GM12864 (cell line): ENCODE measurements at regions not wholly inside any gene's neighbourhood (a gene's known extent, or its start where the extent isn't known, plus 50 kb on each side); places are given as distances from the start of the nearest gene placed in this dataset.

ENCODE experiments used
- DNase-seq: peaks from one replicate; pipeline ENCODE4 v3.0.0-alpha.2; 2011; ENCODE audit warnings: low read depth
- H3K4me3 ChIP-seq: 2 replicates; pipeline ENCODE4 v1.5.1; 2011; ENCODE audit warnings: mild to moderate bottlenecking, low read depth, low read length, control low read depth
- TF ChIP-seq, protein P1 (sequence below): IDR thresholded peaks from 2 replicates; pipeline ENCODE4 v1.5.1; 2011; ENCODE audit warnings: low read depth, mild to moderate bottlenecking, moderate library complexity, low read length, control low read depth, inconsistent platforms; ENCODE audit errors: missing control alignments

DNA sequence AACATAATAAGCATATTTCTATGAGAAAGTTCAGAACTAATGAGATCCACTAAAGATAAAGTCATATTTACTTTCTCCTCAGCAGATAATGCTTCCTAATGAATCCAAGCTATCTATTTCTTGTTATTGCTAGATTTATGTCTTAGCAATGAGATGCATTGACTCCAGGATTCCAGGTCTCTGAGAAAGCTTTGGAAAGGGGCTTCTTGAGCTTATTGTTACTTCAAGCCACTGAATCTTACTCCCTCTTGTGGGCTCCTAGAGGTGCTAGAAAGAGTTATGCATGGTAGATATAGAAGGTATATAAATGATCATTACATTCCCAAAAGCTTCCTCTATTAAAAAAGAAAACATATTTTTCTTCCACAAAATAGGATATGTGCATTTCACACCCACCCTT is 246.4 kb upstream of the ADAMTS5 start:
- no peak overlapping the region for H3K4me3 ChIP-seq
- no peak for DNase-seq
- TF ChIP-seq, protein P1, sequence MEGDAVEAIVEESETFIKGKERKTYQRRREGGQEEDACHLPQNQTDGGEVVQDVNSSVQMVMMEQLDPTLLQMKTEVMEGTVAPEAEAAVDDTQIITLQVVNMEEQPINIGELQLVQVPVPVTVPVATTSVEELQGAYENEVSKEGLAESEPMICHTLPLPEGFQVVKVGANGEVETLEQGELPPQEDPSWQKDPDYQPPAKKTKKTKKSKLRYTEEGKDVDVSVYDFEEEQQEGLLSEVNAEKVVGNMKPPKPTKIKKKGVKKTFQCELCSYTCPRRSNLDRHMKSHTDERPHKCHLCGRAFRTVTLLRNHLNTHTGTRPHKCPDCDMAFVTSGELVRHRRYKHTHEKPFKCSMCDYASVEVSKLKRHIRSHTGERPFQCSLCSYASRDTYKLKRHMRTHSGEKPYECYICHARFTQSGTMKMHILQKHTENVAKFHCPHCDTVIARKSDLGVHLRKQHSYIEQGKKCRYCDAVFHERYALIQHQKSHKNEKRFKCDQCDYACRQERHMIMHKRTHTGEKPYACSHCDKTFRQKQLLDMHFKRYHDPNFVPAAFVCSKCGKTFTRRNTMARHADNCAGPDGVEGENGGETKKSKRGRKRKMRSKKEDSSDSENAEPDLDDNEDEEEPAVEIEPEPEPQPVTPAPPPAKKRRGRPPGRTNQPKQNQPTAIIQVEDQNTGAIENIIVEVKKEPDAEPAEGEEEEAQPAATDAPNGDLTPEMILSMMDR, result no peak

GRCh38 chr21:27212441-27212840 is 245.6 kb upstream of the ADAMTS5 start:
- no peak overlapping the region for H3K4me3 ChIP-seq
- DNase-seq, result no peak
- TF ChIP-seq, protein P1, result no peak

DNA sequence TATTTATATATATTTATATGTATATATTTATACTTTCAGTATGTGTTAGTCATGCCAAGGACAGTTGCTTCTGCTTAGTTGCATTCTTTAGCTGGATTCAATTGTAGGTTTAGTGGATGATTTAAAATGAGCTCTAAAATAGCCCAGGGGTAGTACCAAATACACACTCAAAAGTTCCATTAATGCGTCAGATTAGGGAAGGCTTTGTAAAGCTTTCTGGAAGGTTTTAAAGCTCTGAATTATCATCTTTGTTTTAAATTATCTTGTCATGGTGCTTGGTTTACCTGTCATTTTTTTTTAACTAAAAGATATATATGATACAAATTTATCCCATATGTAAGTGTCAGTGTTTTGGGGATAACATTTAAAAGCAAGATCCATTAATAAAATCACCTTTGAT is 242.7 kb upstream of the ADAMTS5 start:
- H3K4me3 ChIP-seq, result no peak overlapping the region
- TF ChIP-seq, protein P1, result no peak
- no peak for DNase-seq

GRCh38 chr21:27206368-27206982 is 239.6 kb upstream of the ADAMTS5 start:
- DNase-seq, result no peak
- no peak overlapping the region for H3K4me3 ChIP-seq
- TF ChIP-seq, protein P1, result no peak

DNA sequence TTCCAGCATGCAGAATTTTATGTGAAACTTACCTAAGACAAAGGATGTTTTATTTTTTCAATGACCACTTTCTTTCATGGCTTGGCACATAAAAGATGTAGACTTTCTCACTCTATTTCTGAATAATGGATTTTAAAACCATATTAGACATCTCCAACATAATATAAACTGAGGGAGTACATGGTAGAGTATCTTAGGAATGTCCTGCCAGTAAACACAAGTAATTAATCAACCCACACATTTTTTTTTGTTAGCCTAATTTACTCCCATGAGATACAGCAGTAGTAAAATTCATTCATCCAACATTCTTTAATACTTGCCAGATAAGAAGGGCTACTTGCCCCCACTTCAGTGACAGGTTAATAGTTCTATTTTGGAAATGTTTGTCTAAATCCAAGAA is 235.4 kb upstream of the ADAMTS5 start:
- DNase-seq, result no peak
- no peak overlapping the region for H3K4me3 ChIP-seq
- TF ChIP-seq, protein P1, result no peak

GRCh38 chr21:27201197-27201596 is 234.3 kb upstream of the ADAMTS5 start:
- TF ChIP-seq, protein P1, result no peak
- H3K4me3 ChIP-seq, result no peak overlapping the region
- DNase-seq, result no peak

DNA sequence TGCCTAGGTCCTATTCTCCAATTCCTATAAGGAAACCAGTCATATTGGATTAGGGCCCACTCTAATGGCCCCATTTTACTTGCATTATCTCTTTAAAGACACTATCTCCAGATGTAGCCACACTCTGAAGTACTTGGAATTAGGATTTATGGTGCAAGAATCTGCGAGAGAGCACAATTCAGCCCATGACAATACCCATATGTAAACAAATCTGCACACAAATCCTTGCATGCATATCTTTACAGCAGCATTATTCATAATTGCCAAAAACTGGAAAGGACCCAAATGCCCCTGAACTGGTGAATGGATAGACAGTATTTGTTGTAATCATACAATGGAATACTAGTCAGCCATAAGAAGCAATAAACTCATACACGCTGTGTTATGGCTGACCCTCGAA is 229.8 kb upstream of the ADAMTS5 start:
- TF ChIP-seq, protein P1, result no peak
- H3K4me3 ChIP-seq, result no peak overlapping the region
- no peak for DNase-seq
